ENCODE measurements at regions not wholly inside any gene's neighbourhood (a gene's known extent, or its start where the extent isn't known, plus 50 kb on each side); places are given as distances from the start of the nearest gene placed in this dataset.

DNA sequence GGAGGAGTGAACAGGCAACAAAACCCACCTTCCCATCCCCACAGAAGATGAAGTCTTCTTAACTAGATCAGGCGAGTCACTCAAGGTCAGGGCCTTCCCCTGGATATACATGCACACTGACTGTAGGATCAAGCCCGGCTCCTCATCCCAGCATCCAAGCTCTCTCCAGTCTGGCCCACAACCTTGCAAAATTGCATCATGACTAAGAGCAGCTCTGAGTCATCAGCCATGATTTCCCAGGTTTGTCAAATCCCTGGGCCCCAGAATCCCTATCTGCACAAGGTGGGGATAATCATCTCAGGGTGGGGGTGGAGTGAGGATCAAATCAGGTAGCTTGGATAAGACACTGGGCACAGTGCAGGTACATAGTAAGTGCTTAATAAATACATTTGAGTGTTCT lies 199.3 kb upstream of the GRIK3 start:
- H3K9ac ChIP-seq (ENCODE audit: low read length): no peak overlapping the region

DNA sequence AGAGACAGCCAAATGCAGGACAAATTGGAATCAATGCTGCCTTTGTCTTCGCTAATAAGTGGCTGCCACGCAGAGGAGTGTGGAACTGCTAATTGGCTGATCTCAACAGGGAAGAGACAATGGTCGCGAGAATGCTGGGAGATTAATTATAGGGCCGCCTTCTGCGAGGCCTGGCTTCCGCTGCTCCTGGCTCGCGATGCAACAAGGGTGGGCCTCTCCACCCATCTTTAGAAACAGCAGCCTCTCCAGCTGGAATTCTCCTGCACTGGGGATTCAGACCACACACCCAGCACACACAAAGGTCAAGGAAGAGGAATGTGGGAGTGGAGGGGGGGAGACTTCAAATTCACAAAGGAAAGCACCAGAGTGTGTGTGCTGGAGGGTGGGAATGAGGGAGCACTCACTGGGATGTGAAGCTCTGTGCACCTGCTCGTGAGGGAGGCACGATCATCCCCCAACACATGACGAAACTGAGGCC lies 200.7 kb upstream of the GRIK3 start:
- no peaks in the 10 kb centered on the region for H4K20me1 ChIP-seq (ENCODE audit: low read depth, low read length)
- no peak overlapping the region for H3K4me2 ChIP-seq (ENCODE audit: low read depth, low read length, poor library complexity, severe bottlenecking)
- H3K9me2 ChIP-seq (replicated peaks; ENCODE audit: insufficient read depth, low read length): no peaks in the 10 kb centered on the region
- H3K27me3 ChIP-seq (ENCODE audit: low read length): no peaks in the 10 kb centered on the region
- H3K36me3 ChIP-seq (ENCODE audit: low read length): no peaks in the 10 kb centered on the region
- H3F3A ChIP-seq (ENCODE audit: insufficient read depth): no peaks in the 10 kb centered on the region
- H3K79me2 ChIP-seq (ENCODE audit: insufficient read depth, low read length): no peaks in the 10 kb centered on the region
- TF ChIP-seq EZH2phosphoT487 (conservative IDR thresholded peaks at IDR 0.05; ENCODE audit: low read length): no peak
- TF ChIP-seq, protein P1, sequence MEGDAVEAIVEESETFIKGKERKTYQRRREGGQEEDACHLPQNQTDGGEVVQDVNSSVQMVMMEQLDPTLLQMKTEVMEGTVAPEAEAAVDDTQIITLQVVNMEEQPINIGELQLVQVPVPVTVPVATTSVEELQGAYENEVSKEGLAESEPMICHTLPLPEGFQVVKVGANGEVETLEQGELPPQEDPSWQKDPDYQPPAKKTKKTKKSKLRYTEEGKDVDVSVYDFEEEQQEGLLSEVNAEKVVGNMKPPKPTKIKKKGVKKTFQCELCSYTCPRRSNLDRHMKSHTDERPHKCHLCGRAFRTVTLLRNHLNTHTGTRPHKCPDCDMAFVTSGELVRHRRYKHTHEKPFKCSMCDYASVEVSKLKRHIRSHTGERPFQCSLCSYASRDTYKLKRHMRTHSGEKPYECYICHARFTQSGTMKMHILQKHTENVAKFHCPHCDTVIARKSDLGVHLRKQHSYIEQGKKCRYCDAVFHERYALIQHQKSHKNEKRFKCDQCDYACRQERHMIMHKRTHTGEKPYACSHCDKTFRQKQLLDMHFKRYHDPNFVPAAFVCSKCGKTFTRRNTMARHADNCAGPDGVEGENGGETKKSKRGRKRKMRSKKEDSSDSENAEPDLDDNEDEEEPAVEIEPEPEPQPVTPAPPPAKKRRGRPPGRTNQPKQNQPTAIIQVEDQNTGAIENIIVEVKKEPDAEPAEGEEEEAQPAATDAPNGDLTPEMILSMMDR (IDR thresholded peaks at IDR 0.05; ENCODE audit: insufficient read depth, low read length, poor library complexity, severe bottlenecking): no peak
- no peak overlapping the region for H3K9ac ChIP-seq (ENCODE audit: low read length)
- H3K9me3 ChIP-seq (ENCODE audit: insufficient read depth, low read length): no peaks in the 10 kb centered on the region
- H3K27ac ChIP-seq (ENCODE audit: low read depth, low read length): no peak overlapping the region
- H2AFZ ChIP-seq (ENCODE audit: low read depth, low read length, severe bottlenecking): no peak overlapping the region
- no peak overlapping the region for H3K4me3 ChIP-seq (ENCODE audit: insufficient read depth, low read length, poor library complexity, severe bottlenecking)

More for the DNA sequence above, 199.3 kb upstream of the GRIK3 start:
- TF ChIP-seq, protein P1 (IDR thresholded peaks at IDR 0.05; ENCODE audit: insufficient read depth, low read length, poor library complexity, severe bottlenecking): no peak
- no peak for TF ChIP-seq EZH2phosphoT487 (conservative IDR thresholded peaks at IDR 0.05; ENCODE audit: low read length)
- Histone ChIP-seq H3K9me2 (replicated peaks; ENCODE audit: insufficient read depth, low read length) (no peaks in the 10 kb centered on the region), H3F3A (ENCODE audit: insufficient read depth) (no peaks in the 10 kb centered on the region), H2AFZ (ENCODE audit: low read depth, low read length, severe bottlenecking) (no peak overlapping the region), H3K4me3 (ENCODE audit: insufficient read depth, low read length, poor library complexity, severe bottlenecking) (no peak overlapping the region), H3K27ac (ENCODE audit: low read depth, low read length) (no peak overlapping the region), H4K20me1 (ENCODE audit: low read depth, low read length) (no peaks in the 10 kb centered on the region), H3K79me2 (ENCODE audit: insufficient read depth, low read length) (no peaks in the 10 kb centered on the region), H3K4me2 (ENCODE audit: low read depth, low read length, poor library complexity, severe bottlenecking) (no peak overlapping the region), H3K9me3 (ENCODE audit: insufficient read depth, low read length) (no peaks in the 10 kb centered on the region), H3K27me3 (ENCODE audit: low read length) (no peaks in the 10 kb centered on the region), H3K36me3 (ENCODE audit: low read length) (no peaks in the 10 kb centered on the region)

DNA sequence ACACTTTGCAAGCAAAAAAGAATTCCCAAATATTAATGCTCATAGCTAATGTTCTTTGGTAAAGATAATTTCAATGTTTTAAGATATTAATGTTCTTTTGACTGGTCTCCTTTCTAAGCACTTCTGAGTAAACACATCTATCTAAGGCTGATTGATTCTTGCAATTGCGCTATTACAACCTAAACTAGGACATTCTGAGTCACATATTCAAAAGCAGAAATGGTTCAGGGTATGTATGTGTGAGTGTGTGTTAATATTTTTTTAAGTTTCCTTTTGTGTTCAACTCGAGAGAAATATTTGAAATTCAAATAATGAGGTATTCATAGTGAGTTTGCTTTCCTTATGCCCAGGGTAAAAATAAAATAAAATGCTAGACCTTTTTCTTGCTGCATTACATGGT lies 203.6 kb upstream of the GRIK3 start:
- H3K36me3 ChIP-seq (ENCODE audit: low read length): no peaks in the 10 kb centered on the region
- H3K9me3 ChIP-seq (ENCODE audit: insufficient read depth, low read length): no peaks in the 10 kb centered on the region
- H3F3A ChIP-seq (ENCODE audit: insufficient read depth): no peaks in the 10 kb centered on the region
- H2AFZ ChIP-seq (ENCODE audit: low read depth, low read length, severe bottlenecking): no peak overlapping the region
- no peak overlapping the region for H3K27ac ChIP-seq (ENCODE audit: low read depth, low read length)
- no peak overlapping the region for H3K4me2 ChIP-seq (ENCODE audit: low read depth, low read length, poor library complexity, severe bottlenecking)
- no peaks in the 10 kb centered on the region for H3K79me2 ChIP-seq (ENCODE audit: insufficient read depth, low read length)
- H3K27me3 ChIP-seq (ENCODE audit: low read length): no peaks in the 10 kb centered on the region
- H3K9me2 ChIP-seq (replicated peaks; ENCODE audit: insufficient read depth, low read length): no peaks in the 10 kb centered on the region
- no peaks in the 10 kb centered on the region for H4K20me1 ChIP-seq (ENCODE audit: low read depth, low read length)
- no peak for TF ChIP-seq EZH2phosphoT487 (conservative IDR thresholded peaks at IDR 0.05; ENCODE audit: low read length)
- TF ChIP-seq, protein P1 (IDR thresholded peaks at IDR 0.05; ENCODE audit: insufficient read depth, low read length, poor library complexity, severe bottlenecking): no peak
- H3K9ac ChIP-seq (ENCODE audit: low read length): no peak overlapping the region
- H3K4me3 ChIP-seq (ENCODE audit: insufficient read depth, low read length, poor library complexity, severe bottlenecking): no peak overlapping the region

Measured in SU-DHL-6 (cell line).